ENCODE measurements at regions not wholly inside any gene's neighbourhood (a gene's known extent, or its start where the extent isn't known, plus 50 kb on each side); places are given as distances from the start of the nearest gene placed in this dataset.
"Not testable (repeated sequence)": the region's sequence is repeated elsewhere in the genome, so short reads cannot be mapped to it uniquely, and the experiment has no call there.

DNA sequence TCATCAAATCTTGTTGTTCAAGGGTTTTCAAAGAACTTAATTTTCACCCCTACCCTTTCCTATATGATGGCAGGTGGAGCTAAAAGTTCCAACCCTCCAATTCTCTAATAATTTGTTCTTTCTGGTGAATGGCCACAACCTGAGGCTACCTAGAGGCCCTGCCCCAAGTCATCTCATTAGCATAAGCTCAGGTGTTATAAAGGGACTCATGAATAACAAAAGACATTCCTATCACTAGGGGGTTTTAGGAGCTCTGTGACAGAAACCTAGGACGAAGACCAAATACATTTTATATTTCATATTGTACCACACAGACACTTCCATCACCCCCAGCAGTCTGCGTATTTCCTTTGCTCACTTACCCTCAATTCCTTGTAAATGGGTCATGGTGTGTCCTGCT, 483.6 kb upstream of the EPHA6 start:
- DNase-seq = no peak

DNA sequence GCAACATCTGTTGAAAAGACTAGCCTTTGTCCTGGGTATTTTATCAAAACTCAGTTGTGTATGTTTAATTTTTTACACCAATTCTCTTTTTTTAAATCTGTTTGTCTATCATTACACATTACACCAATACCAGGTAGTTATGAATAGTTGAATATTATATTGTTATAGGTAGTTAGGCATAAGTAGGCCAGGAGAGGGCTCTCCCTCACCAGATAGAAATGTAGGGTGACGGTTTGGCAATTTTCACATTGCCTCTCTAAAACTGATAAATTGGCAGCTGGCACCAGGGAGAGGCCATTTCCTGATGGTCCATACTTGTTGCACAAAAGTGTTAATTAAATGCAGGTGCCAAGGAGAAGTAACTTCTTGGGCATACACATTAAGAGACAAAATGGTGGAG, 483.1 kb upstream of the EPHA6 start:
- DNase-seq = no peak

DNA sequence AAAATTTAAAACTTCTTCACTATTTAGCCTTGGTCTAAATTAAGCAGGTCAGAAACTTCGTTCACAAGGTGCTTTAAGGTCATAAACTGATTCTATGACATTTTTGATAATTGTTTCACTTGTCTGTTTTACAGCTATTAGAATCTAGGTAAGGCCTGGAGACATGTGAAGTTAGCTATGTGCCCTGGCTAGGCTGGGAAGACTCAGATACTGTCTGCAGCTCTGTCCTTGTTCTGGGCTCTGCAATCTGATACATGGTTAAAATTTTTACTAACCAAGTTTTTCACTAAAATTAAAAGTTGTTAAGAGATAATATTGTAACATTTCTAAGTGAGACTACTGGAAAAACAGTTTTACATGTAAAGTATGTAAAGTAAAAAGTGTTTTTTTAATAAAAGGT, 479.6 kb upstream of the EPHA6 start:
- DNase-seq = no peak

DNA sequence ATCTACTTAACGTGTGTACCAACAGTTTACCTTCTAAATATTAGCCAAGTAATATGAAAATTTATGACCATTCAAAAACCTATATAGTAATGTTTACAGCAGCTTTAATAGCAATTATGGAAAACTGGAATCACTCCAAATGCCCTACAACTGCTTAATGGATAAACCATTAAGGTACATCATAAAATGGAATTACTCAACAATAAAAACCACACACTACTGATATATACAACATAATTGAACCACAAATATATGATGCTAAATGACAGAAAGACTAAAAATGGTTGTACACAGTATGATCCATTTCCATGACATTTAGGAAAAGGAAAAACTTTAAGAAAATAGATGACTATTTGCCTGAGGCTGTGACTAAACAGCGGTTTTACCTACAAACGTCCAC, 467.1 kb upstream of the EPHA6 start:
- no peak for DNase-seq

DNA sequence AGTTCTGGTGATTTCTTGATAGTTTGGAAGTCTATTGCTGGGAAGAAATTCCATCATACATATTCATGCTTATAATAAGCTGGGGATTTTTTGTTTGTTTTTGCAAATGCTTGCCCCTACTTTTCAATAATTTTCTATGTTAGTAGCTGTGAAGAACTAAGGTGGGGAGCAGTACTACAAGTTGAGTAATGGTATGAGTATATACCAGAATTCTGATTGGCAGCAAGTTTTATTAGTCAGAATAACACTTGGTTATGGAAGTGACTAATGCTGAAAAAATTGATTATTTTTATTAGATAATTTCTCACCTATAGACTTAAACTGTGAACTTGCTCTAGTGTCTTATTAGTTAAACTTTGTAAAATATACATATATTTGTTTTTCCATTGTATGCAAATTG, 462.8 kb upstream of the EPHA6 start:
- DNase-seq = not testable (repeated sequence)

DNA sequence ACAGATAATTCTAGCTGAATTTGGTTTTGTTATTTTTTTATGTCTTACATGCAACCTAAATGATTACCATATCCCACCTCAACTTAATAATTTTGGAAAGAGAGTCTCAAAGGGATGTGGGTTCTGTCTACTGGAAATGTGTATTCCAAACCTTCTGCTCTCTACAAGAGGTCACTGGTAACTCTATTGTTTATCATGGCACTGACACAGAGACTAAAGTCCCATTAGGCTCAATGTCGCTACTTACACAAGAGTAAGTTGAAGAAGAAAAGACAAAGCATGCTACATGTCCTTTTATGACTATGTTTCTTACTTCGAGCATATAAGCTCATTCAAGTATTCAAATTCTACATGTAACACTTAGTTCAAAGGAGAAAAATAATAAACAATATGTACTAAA, 460.3 kb upstream of the EPHA6 start:
- no peak for DNase-seq

DNA sequence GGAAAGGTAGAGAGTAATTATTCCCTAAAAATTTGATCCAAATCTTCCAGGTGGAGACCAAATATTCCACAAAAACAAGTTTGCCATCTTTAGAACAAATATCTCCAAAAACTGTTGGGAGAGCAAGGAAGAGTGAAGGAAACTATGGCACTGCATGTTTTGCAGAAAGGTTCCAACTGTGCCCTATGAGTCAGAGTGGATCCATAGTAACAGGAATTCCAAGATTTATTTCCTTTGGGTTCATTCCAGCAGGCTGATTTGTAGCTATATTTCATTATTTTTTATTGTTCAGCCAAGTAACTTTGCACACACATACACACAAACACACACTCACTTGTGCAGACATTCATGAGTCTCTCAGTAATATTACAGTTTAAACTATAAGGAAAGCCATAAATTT, 459.7 kb upstream of the EPHA6 start:
- no peak for DNase-seq

DNA sequence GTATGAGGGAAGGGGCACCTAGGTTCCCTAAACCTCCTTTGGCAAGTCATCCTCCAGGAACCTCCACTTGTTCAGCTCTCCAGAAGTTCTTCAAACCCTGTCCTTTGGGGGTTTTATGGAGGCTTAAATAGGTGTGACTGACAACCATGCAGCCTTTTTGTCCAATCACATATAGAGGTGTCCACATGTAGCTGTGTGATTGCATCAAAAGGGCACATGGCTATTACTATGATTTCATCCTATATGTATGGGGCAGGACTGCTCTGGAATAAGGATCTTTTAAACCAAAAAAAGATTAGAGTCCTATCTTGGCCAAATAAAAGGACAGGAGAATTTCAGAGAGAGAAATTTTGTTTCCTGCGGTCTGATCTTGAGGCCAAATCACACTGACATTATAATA, 453.2 kb upstream of the EPHA6 start:
- no peak for DNase-seq

DNA sequence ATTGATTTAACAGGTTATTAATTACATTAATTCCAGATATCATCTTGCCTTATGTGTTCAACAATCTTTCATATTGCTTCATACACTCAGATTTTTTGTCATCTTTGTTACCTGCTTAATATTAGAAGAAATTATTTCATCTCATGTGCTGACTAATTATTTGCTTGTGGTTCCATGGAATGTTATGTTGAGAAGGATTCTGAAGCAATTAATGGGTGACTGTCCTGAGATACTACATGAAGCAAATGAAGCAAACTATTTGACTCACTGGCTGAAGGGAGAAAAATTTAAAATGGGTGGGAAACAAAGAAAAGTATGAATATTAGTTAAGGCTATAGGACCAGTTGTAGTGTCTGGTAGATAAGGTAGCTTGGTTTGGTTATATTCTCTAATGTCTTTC, 443.8 kb upstream of the EPHA6 start:
- no peak for DNase-seq

DNA sequence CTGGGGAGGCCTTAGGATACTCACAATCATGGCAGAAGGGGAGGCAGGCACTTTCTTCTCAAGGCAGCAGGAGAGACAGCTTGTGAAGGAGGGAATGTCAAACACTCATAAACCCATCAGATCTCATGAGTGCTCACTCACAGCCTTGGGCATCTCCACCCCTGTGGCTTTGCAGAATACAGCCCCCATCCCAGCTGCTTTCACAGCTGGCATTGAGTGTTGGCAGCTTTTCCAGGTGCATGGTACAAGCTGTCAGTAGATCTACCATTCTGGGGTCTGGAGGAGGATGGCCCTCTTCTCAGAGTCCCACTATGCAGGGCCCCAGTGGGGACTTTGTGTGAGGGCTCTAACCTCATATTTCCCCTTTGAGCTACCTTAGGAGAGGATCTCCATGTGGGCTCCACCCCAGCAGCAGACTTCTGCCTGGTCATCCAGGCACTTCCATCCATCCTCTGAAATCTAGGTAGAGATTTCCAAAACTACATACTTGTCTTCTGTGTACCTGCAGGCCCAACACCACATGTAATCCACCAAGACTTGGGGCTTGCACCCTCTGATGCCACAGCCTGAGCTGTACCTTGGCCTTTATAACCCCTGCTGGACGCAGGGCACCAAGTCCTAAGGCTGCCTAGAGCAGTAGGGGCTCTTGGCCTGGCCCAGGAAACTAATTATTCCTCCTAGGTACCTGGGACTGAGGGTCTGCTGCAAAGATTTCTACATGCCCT, 404.2 kb upstream of the EPHA6 start:
- no peak for DNase-seq

DNA sequence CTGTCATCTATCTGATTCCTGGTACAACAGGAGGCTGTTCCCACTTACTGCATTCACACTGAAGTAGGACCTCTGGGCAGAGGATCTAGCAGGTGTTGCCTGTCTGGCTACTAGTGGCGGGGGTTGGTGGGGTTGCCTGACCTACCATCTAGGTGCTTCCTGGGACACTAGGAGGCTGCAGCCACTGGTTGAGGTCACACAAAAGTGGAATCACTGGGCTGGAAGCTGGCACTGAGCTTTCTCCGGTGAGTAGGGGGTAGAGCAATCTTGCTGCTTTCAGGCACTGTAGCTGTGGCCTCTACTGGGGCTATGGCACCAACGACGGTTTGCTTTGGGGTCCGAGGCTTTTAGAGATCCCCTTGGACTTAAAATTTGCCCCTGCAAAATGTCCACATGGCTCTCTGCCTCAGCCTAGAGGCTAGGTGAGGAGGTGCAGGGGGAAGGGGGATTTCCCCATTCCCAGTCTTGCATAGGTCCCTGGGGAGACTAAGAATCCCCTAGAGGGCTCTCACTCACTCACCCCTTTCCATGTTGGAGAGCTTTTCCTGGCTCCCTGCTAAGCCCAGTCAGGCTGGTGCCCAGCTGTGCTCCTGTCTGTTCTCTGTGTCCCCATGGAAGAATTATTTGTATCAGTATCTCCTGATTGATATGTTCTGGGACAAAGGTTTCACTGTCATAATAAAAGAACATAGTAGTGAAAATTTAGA, 397.7 kb upstream of the EPHA6 start:
- DNase-seq = no peak

DNA sequence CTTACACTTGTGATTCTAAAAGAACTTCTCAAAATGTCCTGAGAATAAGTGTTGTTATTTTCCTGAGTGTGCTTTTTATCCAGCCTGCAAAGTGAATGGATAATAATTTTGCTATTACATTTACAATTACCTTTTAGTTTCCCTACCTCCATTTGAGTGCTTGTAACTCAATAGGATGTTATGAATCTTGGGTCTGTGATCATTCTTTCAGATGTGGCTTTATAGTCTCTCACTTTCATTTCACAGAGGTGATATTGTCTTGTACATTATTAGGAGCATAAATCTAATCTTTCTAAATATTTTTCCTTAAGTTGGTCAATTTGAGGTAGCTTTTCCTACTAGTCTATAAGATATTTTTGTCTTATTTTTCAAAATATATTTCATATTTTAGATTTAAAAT, 386.3 kb upstream of the EPHA6 start:
- DNase-seq = no peak

DNA sequence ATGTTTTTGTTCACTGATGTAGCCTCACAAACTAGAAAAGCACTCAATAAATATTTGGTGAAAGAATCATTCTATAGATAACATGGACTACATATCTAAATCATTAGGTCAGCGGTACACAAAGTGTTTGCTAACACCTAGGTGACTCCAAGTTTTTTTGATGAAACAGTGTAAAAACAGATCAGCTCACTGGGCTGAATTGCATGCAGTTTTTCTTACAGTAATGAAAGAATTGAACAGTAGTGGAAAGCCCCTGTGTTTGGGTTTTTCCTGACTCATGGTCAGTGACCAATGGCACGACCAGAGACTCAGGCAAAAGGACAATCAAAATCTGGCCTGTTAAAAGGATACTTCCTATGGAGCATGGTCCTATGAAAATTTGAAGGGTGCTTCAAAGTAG, 384.3 kb upstream of the EPHA6 start:
- DNase-seq = no peak

DNA sequence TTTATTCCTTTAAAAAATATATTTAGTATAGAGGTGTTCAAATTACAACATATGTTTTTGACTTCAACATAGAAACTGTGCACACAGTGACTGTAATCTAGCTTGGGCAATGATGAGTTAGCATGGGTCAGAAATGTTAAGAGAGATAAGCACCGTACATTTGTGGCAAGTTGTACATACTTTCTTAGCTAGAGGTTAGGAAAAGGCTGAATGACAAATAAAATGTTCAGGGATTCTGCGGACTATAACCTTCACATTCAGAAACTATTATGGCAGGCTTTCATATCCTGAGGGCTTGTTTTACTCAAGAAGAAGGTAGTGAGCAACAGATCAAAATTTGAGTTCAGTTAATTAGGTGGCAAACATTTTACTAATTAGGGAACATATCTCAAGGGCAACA, 379.7 kb upstream of the EPHA6 start:
- DNase-seq = no peak

DNA sequence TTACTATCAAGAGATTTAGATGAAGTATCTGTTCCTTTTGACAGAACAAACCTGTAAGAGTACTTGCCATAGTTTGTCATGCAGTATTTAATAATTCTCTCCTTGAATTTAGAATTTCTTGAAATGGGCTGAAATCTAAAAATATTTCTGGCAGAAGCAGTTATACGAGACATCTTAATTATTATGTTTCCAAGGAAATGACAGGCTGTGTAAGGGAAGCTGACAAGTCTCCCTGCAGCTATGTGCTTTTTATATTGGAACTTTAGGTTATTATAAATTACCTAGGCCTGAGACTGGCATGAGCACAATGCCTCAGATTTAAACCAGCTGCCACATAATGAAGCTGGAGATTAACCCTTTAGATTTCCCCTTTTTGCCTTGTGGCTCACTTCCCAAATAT, 365.0 kb upstream of the EPHA6 start:
- DNase-seq = no peak

DNA sequence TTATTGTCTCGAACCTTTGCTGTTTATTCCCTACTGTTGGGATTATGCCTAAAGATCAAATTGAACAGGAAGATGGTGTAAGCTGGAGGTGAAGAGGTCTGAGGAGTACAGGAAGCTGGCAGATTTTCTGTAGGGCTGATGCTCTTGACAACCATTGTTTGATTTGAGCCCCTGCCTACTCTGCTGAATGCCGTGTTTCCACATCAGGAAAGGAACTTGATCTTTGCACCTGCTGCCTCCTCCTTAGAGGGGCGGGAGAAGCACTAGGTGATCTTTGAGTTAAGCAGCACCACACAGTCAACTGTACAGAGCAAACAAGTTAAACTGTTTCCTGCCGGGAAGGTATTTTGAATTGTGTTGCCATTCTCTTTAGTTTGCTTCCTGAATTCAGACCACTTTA, 364.6 kb upstream of the EPHA6 start:
- DNase-seq = no peak

DNA sequence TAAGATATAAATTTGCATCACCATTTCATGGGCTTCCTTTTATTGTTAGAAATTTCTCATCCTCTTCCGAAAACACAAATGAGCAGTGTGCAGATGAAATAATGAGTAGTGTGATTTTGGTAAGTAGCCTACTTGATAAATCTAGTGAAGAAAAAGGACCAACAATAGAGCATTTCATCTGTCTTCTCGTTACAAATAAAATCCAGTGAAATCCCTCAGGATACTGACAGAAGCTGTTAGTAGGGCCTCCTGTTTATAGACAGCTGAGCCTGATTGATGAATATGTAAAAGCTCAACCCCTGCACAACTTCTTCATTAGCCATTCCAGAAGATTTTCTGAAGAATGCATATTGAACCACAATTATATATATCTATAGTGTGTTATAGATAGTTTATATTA, 363.7 kb upstream of the EPHA6 start:
- DNase-seq = no peak

DNA sequence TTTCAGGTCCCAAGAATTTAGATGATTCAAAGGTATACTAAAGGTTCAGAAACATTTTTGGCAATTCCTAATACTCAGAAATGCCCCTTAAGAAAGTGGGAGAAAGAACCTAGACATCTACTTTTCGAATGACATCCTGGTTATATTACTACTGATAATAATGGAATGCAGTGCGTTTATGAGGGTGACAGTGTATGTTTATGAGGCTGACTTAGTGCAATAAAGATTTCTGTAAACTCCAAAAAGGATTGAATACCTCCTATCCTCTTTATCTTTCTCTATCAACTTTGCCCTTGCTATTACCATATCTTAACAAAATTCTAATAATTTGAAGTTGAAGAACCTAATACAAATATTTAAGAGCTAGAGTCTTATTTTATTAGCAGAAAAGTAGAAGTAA, 348.9 kb upstream of the EPHA6 start:
- no peak for DNase-seq

DNA sequence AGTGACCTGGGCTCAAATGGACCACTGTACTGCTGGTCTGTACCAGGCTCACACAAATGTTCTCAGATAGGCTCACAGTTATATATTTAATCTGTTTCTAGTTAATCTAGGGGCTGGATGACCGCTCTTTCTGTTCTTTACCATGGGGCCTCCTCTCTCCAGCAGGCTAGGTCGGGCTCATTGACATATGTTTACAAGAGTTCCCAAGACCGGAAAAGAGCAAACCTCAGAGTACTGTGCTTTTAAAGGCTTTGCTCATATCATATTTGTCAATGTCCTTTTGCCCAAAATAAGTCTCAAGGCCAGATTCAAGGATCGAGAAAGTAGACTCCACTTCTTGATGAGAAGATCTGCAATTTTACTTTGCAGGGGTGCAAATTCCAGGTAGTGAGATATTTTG, 348.0 kb upstream of the EPHA6 start:
- no peak for DNase-seq

DNA sequence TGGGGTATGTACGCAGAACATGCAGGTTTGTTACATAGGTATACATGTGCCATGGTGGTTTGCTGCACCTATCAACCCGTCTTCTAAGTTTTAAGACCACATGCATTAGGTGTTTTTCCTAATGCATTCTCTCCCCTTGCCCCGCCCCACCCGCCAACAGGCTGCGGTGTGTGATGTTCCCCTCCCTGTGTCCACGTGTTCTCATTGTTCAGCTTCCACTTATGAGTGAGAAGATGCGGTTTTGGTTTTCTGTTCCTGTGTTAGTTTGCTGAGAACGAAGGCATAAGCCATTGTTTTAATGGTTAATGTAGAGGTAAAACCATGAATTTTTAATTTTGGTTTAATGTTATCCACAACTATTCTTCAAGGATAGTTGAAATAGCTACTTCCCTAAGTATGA, 346.8 kb upstream of the EPHA6 start:
- DNase-seq = no peak

DNA sequence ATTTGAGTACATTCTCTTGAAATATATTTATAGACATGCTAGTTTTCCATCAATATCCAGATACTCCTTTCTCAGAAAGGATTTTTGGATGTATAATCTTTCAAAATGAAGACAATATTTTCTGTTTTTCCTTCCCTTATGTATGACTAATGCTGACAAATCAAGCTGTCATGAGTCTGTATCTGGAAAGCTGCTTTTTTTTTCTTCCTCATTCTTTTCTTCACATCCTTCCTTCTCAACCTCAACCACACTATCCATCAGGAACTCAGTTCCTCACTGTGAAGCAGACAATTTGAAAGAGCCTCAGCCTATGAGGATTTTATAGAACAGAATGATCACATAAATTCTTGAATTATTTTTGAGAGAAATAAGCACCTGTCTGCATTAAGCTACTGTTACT, 335.9 kb upstream of the EPHA6 start:
- no peak for DNase-seq

DNA sequence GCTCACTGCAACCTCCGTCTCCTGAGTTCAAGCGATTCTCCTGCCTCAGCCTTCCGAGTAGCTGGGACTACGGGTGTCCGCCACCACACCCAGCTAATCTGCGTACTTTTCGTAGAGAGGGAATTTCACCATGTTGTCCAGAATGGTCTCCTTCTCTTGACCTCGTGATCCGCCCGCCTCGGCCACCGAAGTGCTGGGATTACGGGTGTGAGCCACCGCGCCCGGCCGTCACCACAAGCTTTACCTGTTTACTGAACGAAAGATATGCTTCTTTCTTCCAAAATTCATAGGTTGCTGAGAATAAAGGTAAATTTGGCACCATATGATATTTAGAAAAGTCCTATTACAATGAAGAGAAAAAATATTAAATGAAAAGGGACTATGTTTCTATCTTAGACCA, 333.5 kb upstream of the EPHA6 start:
- no peak for DNase-seq

DNA sequence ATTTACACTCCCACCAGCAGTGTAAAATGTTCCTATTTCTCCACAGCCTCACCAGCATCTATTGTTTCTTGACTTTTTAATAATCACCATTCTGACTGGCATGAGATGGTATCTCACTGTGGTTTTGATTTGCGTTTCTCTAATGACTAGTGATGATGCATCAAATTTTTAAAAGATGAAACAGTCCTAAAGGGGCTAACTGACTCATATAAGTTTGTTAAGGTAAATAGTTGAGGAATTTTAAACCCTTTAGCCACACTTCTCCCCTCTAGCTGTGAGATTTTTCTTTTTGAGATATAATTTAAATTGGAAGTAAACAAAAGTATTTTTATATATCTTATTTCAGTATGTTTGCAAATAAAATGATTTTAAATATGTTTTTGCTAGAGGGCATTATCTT, 331.2 kb upstream of the EPHA6 start:
- not testable (repeated sequence) for DNase-seq

DNA sequence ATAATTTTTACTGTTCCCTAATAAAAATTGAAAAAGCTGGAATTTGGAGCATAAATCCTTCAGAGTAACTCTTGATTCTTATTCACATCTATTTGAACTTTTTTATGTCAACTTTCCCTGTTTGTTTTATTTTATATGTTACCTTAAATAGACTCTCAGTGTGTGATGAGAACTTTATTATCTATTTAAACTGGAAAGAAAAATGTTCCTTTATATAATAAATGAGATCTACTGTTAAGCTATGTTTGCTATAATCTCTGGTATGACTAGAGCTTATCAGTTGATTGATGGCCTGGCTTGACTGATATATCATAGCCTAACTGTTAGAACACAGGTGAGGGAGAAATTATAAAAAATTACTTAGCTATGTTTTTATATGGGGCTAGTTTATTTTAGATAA, 330.6 kb upstream of the EPHA6 start:
- DNase-seq = no peak

DNA sequence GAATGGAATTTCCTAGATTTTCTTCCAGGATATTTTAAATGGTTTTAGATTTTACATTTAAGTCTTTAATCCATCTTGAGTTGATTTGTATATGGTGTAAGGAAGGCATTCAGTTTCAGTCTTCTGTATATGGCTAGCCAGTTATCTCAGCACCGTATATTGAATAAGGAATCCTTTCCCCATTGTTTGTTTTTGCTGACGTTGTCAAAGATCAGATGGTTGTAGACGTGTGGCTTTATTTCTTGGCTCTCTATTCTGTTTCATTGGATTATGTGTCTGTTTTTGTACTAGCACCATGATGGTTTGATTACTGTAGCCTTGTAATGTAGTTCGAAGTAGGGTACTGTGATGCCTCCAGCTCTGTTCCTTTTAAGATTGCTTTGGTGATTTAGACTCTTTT, 325.7 kb upstream of the EPHA6 start:
- DNase-seq = no peak
